ENCODE measurements at regions not wholly inside any gene's neighbourhood (a gene's known extent, or its start where the extent isn't known, plus 50 kb on each side); places are given as distances from the start of the nearest gene placed in this dataset.

DNA sequence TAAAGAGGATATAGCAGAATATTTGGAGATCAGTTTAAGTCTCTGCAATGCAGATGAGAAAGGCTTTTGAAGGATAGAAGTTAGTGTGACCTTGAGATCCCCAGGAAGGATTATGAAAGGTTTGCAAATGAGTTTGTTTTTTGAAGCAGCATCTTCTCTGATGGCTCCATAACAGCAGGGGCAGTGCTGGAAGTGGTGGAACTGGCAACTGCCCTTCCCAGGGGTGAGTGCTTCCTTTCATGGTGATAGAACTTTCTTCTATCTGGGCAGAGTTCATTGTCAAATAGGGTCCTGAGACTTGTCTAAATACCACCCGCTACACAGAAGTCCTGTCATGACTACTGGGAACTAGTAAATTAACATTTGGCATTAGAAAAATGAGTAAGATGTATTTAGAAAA is 314.2 kb upstream of the MCTP2 start:
- no peak for TF ChIP-seq EZH2 (IDR thresholded peaks at IDR 0.05; ENCODE audit: insufficient read depth, low read length)
- TF ChIP-seq, protein P1, sequence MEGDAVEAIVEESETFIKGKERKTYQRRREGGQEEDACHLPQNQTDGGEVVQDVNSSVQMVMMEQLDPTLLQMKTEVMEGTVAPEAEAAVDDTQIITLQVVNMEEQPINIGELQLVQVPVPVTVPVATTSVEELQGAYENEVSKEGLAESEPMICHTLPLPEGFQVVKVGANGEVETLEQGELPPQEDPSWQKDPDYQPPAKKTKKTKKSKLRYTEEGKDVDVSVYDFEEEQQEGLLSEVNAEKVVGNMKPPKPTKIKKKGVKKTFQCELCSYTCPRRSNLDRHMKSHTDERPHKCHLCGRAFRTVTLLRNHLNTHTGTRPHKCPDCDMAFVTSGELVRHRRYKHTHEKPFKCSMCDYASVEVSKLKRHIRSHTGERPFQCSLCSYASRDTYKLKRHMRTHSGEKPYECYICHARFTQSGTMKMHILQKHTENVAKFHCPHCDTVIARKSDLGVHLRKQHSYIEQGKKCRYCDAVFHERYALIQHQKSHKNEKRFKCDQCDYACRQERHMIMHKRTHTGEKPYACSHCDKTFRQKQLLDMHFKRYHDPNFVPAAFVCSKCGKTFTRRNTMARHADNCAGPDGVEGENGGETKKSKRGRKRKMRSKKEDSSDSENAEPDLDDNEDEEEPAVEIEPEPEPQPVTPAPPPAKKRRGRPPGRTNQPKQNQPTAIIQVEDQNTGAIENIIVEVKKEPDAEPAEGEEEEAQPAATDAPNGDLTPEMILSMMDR (IDR thresholded peaks at IDR 0.05; ENCODE audit: insufficient read depth, low read depth, low read length) = no peak
